Suprapubic skin (tissue), 4 donors: ENCODE measurements at regions not wholly inside any gene's neighbourhood (a gene's known extent, or its start where the extent isn't known, plus 50 kb on each side); places are given as distances from the start of the nearest gene placed in this dataset.

ENCODE experiments used
- CTCF ChIP-seq, 2 donors: fragments of 200-600 bp in 1 of 2; fragments of 450-650 bp in 1 of 2; sonication (generic) in 1 of 2; IDR thresholded peaks; one replicate each; pipeline ENCODE4 v1.5.1; 2016 to 2019; ENCODE audit warnings: antibody characterized with exemption in 2 of 2, mild to moderate bottlenecking in 1 of 2, moderate library complexity in 1 of 2
- EP300 ChIP-seq: sonication (generic); formaldehyde crosslinking; IDR thresholded peaks from one replicate; pipeline ENCODE4 v1.6.1; 2017; ENCODE audit warnings: antibody characterized with exemption
- POLR2AphosphoS5 ChIP-seq, 3 donors: sonication (generic); formaldehyde crosslinking; IDR thresholded peaks; one replicate each; pipeline ENCODE4 v1.6.1; 2017; ENCODE audit warnings: antibody characterized with exemption in 3 of 3

- TF ChIP-seq CTCF (IDR thresholded peaks at IDR 0.05), result no peak
- TF ChIP-seq EP300, result peak; percentile 83
- TF ChIP-seq POLR2AphosphoS5 (IDR thresholded peaks at IDR 0.05), result no peak
These were observed 390.2 kb upstream of the TNP1 start for GRCh38 chr2:217250013-217250524.
